ENCODE measurements at regions not wholly inside any gene's neighbourhood (a gene's known extent, or its start where the extent isn't known, plus 50 kb on each side); places are given as distances from the start of the nearest gene placed in this dataset.

GRCh38 chr6:154650351-154650750, 82.9 kb upstream of the SCAF8 start:
- peaks cover 4% of the 10 kb centered on the region for H3K27me3 Mint-ChIP-seq (ENCODE audit: insufficient read depth, low read depth)
- no peak overlapping the region for H3K4me3 Mint-ChIP-seq
- H3K36me3 Mint-ChIP-seq, result no peaks in the 10 kb centered on the region
- no peak overlapping the region for H3K27ac ChIP-seq
- H4K20me1 ChIP-seq (ENCODE audit: low read depth), result no peaks in the 10 kb centered on the region
- no peak for DNase-seq (ENCODE audit: low spot score)
- no peaks in the 10 kb centered on the region for H3K27me3 ChIP-seq
- H3K4me3 ChIP-seq, result no peak overlapping the region
- H3K9me3 Mint-ChIP-seq, result no peaks in the 10 kb centered on the region
- no peaks in the 10 kb centered on the region for H3F3A ChIP-seq (ENCODE audit: low read depth)
- no peaks in the 10 kb centered on the region for H3K36me3 ChIP-seq
- no peak for TF ChIP-seq CTCF (IDR thresholded peaks at IDR 0.05)
- TF ChIP-seq EZH2phosphoT487 (IDR thresholded peaks at IDR 0.05), result no peak
- no peak for TF ChIP-seq EZH2 (IDR thresholded peaks at IDR 0.05)
- H3K9me3 ChIP-seq (ENCODE audit: low read depth), result no peaks in the 10 kb centered on the region
- H3K27ac Mint-ChIP-seq, result no peak overlapping the region
- H3K79me2 ChIP-seq (ENCODE audit: low read depth), result no peaks in the 10 kb centered on the region
- peaks cover 8% of the 10 kb centered on the region for H3K4me1 ChIP-seq
- H3K4me2 ChIP-seq, result no peak overlapping the region
- H3K4me1 Mint-ChIP-seq, result no peaks in the 10 kb centered on the region
- H2AFZ ChIP-seq (replicated peaks), result no peak overlapping the region
- H3K9ac ChIP-seq, result no peak overlapping the region

GRCh38 chr6:154651656-154652055, 81.6 kb upstream of the SCAF8 start:
- no peak overlapping the region for H3K4me2 ChIP-seq

GRCh38 chr6:154653385-154653784, 79.8 kb upstream of the SCAF8 start:
- Histone ChIP-seq H3K4me1 (peaks cover 8% of the 10 kb centered on the region), H3K4me2 (no peak overlapping the region), H3K27ac (no peak overlapping the region), H3K36me3 (no peaks in the 10 kb centered on the region), H3K4me3 (no peak overlapping the region), H3K9ac (no peak overlapping the region), H3K27me3 (no peaks in the 10 kb centered on the region), H3F3A (ENCODE audit: low read depth) (no peaks in the 10 kb centered on the region), H2AFZ (replicated peaks) (no peak overlapping the region), H3K9me3 (ENCODE audit: low read depth) (no peaks in the 10 kb centered on the region), H3K79me2 (ENCODE audit: low read depth) (no peaks in the 10 kb centered on the region), H4K20me1 (ENCODE audit: low read depth) (no peaks in the 10 kb centered on the region)
- no peak for DNase-seq (ENCODE audit: low spot score)
- Mint-ChIP-seq H3K27ac (no peak overlapping the region), H3K4me1 (no peaks in the 10 kb centered on the region), H3K36me3 (no peaks in the 10 kb centered on the region), H3K4me3 (no peak overlapping the region), H3K27me3 (ENCODE audit: insufficient read depth, low read depth) (peaks cover 5% of the 10 kb centered on the region), H3K9me3 (no peaks in the 10 kb centered on the region)
- TF ChIP-seq EZH2 (IDR thresholded peaks at IDR 0.05), result no peak
- no peak for TF ChIP-seq CTCF (IDR thresholded peaks at IDR 0.05)
- no peak for TF ChIP-seq EZH2phosphoT487 (IDR thresholded peaks at IDR 0.05)

More at GRCh38 chr6:154651656-154652055, 81.6 kb upstream of the SCAF8 start:
- Histone ChIP-seq H3K79me2 (ENCODE audit: low read depth) (no peaks in the 10 kb centered on the region), H2AFZ (replicated peaks) (no peak overlapping the region), H3K9me3 (ENCODE audit: low read depth) (no peaks in the 10 kb centered on the region), H3F3A (ENCODE audit: low read depth) (no peaks in the 10 kb centered on the region), H3K27ac (no peak overlapping the region), H4K20me1 (ENCODE audit: low read depth) (no peaks in the 10 kb centered on the region), H3K9ac (no peak overlapping the region), H3K36me3 (no peaks in the 10 kb centered on the region), H3K4me1 (peaks cover 8% of the 10 kb centered on the region), H3K4me3 (no peak overlapping the region), H3K27me3 (no peaks in the 10 kb centered on the region)
- no peak for DNase-seq (ENCODE audit: low spot score)
- Mint-ChIP-seq H3K4me3 (no peak overlapping the region), H3K4me1 (no peaks in the 10 kb centered on the region), H3K9me3 (no peaks in the 10 kb centered on the region), H3K27ac (no peak overlapping the region), H3K27me3 (ENCODE audit: insufficient read depth, low read depth) (peaks cover 4% of the 10 kb centered on the region), H3K36me3 (no peaks in the 10 kb centered on the region)
- TF ChIP-seq CTCF (IDR thresholded peaks at IDR 0.05) (no peak), EZH2 (IDR thresholded peaks at IDR 0.05) (no peak), EZH2phosphoT487 (IDR thresholded peaks at IDR 0.05) (no peak)

Data from neural progenitor cell (in vitro differentiated cells).